ENCODE measurements at regions not wholly inside any gene's neighbourhood (a gene's known extent, or its start where the extent isn't known, plus 50 kb on each side); places are given as distances from the start of the nearest gene placed in this dataset.

- TF ChIP-seq POLR2A (IDR thresholded peaks at IDR 0.05; ENCODE audit: low read length) (no peak), GATA1 (IDR thresholded peaks at IDR 0.05; ENCODE audit: low read depth, low read length) (no peak)
Observed at GRCh38 chr19:31529121-31529520, 179.9 kb upstream of the TSHZ3 start.
